ENCODE measurements at regions not wholly inside any gene's neighbourhood (a gene's known extent, or its start where the extent isn't known, plus 50 kb on each side); places are given as distances from the start of the nearest gene placed in this dataset.

GRCh38 chr1:221161571-221162041 lies 282.4 kb downstream of the HLX start:
- TF ChIP-seq CTCF (IDR thresholded peaks at IDR 0.05; ENCODE audit: insufficient read depth, low read depth, low read length) (no peak), EZH2 (IDR thresholded peaks at IDR 0.05; ENCODE audit: insufficient read depth, low read length) (no peak)

All from astrocyte (in vitro differentiated cells and primary cell).